GM20000 (cell line): ENCODE measurements at regions not wholly inside any gene's neighbourhood (a gene's known extent, or its start where the extent isn't known, plus 50 kb on each side); places are given as distances from the start of the nearest gene placed in this dataset.
A peak's percentile ranks its signal among the peaks of the same experiment; 100 is the strongest.
"Not testable (repeated sequence)": the region's sequence is repeated elsewhere in the genome, so short reads cannot be mapped to it uniquely, and the experiment has no call there.

ENCODE experiments used
- DNase-seq: peaks from one replicate; pipeline ENCODE4 v3.0.0; 2012; ENCODE audit warnings: low spot score
- TF ChIP-seq, protein P1 (sequence below): IDR thresholded peaks from 2 replicates; pipeline ENCODE4 v1.5.1; 2012; ENCODE audit warnings: mild to moderate bottlenecking, control low read depth; ENCODE audit errors: extremely low read depth, missing control alignments

DNA sequence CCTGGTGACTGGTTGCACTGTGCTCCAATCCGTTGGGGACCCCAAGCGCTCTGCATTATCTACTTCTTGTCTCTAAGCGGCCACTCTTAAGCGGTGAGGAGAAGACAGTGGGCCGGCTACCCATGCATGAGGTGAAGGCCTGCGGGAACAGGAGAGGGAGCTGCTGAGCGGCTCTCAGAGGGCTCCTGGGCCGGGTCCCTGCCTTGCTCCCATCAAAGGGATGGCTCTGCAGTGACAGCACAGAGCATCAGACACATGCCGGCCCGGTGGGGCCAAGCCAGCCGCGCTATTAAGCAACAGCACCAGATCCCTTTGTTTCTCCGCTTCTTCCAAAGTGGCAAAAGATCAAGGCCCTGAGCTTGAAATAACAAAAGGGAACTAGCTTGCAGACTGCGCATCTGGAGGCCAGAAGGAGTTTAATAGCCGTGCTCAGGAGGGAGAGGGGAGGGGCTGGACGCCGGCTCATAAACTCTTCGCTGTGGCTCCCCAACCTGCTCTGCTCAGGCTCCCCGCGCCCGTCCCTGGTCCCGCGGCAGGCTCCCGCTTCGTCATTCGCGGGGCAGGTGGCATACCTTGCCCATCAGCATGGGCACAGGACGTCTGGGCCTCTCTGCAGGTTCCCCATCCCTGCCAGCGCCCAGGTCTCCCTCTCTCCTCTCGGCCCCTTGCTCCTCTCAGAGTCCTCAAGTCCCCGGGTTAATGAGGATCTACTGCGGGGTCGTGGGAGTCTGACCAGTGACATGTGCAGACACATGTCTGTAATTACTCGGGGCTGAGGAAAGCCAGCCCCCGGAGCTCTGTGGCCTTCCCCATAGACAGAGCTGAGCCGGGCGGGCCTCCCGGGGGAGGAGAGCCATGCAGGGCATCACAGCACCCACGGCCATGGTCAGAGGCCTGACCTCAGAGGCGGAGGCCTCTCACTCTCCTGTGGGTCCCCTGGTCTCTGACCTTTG, 96.7 kb downstream of the ASB1 start:
- DNase-seq: no peak
- TF ChIP-seq, protein P1, sequence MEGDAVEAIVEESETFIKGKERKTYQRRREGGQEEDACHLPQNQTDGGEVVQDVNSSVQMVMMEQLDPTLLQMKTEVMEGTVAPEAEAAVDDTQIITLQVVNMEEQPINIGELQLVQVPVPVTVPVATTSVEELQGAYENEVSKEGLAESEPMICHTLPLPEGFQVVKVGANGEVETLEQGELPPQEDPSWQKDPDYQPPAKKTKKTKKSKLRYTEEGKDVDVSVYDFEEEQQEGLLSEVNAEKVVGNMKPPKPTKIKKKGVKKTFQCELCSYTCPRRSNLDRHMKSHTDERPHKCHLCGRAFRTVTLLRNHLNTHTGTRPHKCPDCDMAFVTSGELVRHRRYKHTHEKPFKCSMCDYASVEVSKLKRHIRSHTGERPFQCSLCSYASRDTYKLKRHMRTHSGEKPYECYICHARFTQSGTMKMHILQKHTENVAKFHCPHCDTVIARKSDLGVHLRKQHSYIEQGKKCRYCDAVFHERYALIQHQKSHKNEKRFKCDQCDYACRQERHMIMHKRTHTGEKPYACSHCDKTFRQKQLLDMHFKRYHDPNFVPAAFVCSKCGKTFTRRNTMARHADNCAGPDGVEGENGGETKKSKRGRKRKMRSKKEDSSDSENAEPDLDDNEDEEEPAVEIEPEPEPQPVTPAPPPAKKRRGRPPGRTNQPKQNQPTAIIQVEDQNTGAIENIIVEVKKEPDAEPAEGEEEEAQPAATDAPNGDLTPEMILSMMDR: no peak

DNA sequence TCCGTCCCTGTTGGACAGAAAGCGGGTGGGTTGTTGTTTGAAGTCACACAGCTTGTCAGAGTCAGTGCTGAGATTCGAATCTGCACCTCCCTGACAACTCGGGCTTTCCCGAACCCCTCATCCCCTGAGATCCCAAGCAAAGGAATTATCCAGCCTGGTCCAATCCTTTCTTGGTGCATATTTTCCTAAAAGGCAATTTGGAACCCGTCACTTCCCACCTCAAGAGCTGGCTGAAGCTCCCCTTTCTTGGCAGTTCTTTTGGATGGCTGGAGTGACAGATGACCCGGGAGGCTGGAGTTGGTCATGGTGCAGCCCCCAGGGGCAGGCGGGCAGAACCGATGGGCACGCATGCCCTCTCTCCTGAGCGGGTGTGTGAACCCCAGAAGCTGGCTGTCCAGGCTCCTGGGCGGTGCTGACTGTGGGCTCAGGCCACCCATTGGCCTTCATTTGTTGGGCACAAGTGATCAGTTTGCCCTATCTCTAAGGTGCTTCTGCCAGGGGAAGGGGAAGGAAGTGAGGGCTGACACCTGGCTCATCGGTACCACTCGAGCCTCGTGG, 97.8 kb downstream of the ASB1 start:
- DNase-seq: peak; percentile 5
- TF ChIP-seq, protein P1: no peak

DNA sequence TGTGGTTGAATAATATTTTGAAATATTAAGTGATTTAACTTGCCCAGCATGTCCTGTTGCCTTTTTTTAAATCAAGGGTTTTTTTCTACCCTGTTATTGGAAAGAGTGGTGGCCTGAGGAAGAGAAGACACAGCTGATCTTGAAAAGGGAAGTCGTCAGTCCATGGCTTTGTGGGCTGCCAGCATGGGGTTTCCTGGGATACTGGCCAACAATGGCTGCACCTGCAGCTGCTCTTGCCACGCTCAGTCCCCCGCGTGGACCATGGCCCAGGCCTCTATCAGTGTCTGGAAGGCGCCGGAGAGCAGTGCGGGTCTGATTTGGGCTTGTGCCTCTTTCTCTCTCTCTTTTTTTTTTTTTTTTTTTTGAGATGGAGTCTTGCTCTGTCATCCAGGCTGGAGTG, 99.3 kb downstream of the ASB1 start:
- TF ChIP-seq, protein P1: no peak

DNA sequence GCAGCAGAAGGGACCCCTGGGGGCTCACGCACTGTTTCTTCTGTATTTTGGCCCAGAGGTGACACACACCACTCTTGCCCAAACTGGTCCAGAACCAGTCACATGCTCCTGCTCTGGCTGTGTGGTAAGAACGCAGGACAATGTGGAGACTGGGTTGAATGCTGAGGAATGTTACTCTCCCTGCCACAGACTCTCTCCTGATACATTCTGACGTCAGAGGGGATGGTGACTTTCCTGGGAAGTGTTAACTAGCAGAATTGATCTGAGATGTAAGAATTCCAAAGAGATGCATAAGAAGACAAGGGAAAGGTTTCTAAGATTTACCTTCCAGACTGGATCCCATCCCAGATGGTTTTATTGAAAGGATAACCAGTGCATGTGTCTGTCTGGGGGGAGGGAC, 100.8 kb downstream of the ASB1 start:
- DNase-seq: peak; percentile 2
- TF ChIP-seq, protein P1: no peak

More for the DNA sequence above, 99.3 kb downstream of the ASB1 start:
- no peak for DNase-seq

DNA sequence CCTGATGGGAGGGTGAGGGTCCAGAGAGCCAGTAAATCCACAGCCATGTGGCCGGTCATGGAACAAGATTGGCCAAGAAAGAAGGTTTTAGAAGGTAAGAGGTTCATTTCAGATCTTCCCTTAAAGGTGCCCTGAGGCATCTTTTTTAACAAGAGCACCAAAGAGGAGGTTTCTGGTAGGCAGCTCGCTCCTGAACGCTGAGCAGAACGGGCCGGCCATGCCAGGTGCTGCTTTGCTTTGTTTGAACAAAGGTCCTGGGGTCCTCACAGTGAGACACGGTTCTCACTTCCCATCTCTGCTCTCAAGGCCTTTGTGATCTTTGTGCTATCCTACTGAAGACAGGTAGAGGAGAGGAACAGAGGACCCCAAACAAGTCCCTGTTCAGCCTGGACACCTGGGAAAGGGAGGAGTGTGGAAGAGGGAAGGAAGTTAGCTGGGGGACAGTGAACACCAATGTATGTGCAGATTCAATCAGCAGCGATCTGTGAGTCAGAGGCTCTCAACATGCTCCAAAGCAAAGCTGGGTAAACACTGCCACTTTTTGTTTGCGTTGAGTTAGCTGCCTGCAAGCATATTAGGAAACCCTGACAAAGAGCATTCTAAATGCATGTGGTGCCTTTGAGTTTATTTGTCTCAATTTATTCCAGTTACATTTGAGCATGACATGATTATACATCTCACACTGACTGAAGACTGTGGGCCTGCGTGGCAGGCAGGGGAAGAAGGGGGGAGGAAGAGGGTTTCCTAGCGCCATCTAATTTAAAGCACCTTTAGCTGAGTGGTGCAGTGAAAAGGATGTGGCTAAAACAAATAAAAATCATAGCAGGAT, 102.4 kb downstream of the ASB1 start:
- TF ChIP-seq, protein P1: no peak
- DNase-seq: no peak

DNA sequence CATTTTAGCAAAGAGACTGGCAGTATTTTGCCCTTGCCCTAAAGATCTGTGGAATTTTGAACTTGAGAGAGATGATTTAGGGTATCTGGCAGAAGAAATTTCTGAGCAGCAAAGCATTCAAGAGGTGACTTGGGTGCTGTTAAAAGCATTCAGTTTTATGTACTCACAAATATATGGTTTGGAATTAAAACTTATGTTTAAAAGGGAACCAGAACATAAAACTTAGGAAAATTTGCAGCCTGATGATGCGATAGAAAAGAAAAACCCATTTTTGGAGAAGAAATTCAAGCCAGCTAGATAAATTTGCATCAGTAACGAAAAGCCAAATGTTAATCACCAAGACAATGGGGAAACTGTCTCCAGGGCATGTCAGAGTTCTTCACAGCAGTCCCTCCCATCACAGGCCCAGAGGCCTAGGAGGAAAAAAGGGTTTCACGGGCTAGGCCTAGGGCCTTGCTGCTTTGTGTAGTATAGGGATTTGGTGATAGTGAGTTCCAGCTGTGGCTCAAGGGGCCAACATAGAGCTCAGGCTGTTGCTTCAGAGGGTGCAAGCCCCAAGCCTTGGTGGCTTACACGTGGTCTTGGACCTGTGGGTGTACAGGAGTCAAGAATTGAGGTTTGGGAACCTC, 104.4 kb downstream of the ASB1 start:
- DNase-seq: not testable (repeated sequence)

DNA sequence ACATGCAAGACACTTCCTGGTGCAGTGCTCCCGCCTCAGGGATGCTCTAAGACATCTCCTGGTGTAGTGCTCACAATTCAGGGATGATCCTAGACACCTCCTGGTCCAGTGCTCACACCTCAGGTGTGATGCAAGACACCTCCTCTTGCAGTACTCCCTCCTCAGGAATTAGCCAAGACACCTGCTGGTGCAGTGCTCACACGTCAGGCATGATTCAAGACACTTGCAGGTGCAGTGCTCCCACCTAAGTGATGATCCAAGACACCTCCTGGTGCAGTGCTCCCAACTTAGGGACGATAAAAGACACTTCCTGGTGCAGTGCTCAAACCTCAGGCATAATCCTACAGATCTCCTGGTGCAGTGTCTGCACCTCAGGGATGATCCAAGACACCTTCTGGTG, 117.0 kb downstream of the ASB1 start:
- not testable (repeated sequence) for DNase-seq
